SK-N-MC (cell line): ENCODE measurements at regions not wholly inside any gene's neighbourhood (a gene's known extent, or its start where the extent isn't known, plus 50 kb on each side); places are given as distances from the start of the nearest gene placed in this dataset.
A peak's percentile ranks its signal among the peaks of the same experiment; 100 is the strongest.

Experiments used
- DNase-seq: peaks from one replicate; pipeline ENCODE4 v3.0.0-alpha.2; 2011; ENCODE audit warnings: low read depth, low spot score
- H3K27ac ChIP-seq: fragments of 200-600 bp; sonication (generic); 2 replicates; pipeline ENCODE4 v1.5.1; 2016; ENCODE audit warnings: mixed run types
- H3K36me3 ChIP-seq: fragments of 200-600 bp; sonication (generic); 2 replicates; pipeline ENCODE4 v1.6.1; 2017; ENCODE audit warnings: antibody characterized with exemption, low read length, mixed read lengths; ENCODE audit not compliant: insufficient read depth
- H3K4me3 ChIP-seq: fragments of 200-600 bp; sonication (generic); 2 replicates; pipeline ENCODE4 v1.5.1; 2016
- H3K9ac ChIP-seq: fragments of 200-600 bp; sonication (generic); 2 replicates; pipeline ENCODE4 v1.8.0; 2017; ENCODE audit warnings: mixed run types, mixed read lengths; ENCODE audit not compliant: insufficient read length
- H3K9me3 ChIP-seq: fragments of 200-600 bp; sonication (generic); 2 replicates; pipeline ENCODE4 v1.6.1; 2017; ENCODE audit warnings: low read depth, mild to moderate bottlenecking, antibody characterized with exemption, low read length, moderate library complexity, mixed read lengths
- EZH2 ChIP-seq: fragments of 200-600 bp; sonication (generic); IDR thresholded peaks from one replicate; pipeline ENCODE4 v1.6.1; 2017; ENCODE audit warnings: antibody characterized with exemption
- FOXP2 ChIP-seq: optimal IDR thresholded peaks from 2 replicates; pipeline ENCODE3; 2011; ENCODE audit warnings: mild to moderate bottlenecking, moderate library complexity; ENCODE audit not compliant: insufficient read depth; ENCODE audit errors: extremely low read length, control extremely low read depth
- POLR2AphosphoS5 ChIP-seq: IDR thresholded peaks from 2 replicates; pipeline ENCODE4 v1.6.1; 2012; ENCODE audit warnings: mild to moderate bottlenecking, low read depth, low read length, borderline replicate concordance

- Histone ChIP-seq H3K36me3 (no peaks in the 10 kb centered on the region), H3K9ac (no peak overlapping the region), H3K4me3 (no peak overlapping the region), H3K9me3 (no peaks in the 10 kb centered on the region), H3K27ac (no peak overlapping the region)
- TF ChIP-seq EZH2 (no peak), FOXP2 (no peak), POLR2AphosphoS5 (no peak)
- DNase-seq = no peak
Measured at GRCh38 chr10:55404094-55404493, 603.1 kb upstream of the PCDH15 start.

GRCh38 chr10:55400075-55400849, 599.2 kb upstream of the PCDH15 start:
- no peak overlapping the region for H3K4me3 ChIP-seq
- DNase-seq = no peak
- no peaks in the 10 kb centered on the region for H3K36me3 ChIP-seq
- TF ChIP-seq EZH2 (no peak), FOXP2 (no peak), POLR2AphosphoS5 (no peak)
- H3K9ac ChIP-seq = no peak overlapping the region
- no peak overlapping the region for H3K27ac ChIP-seq
- no peaks in the 10 kb centered on the region for H3K9me3 ChIP-seq

GRCh38 chr10:55398497-55398882, 597.5 kb upstream of the PCDH15 start:
- Histone ChIP-seq H3K9ac (no peak overlapping the region), H3K27ac (no peak overlapping the region), H3K9me3 (no peaks in the 10 kb centered on the region), H3K36me3 (no peaks in the 10 kb centered on the region), H3K4me3 (no peak overlapping the region)
- DNase-seq = no peak
- no peak for TF ChIP-seq EZH2
- no peak for TF ChIP-seq POLR2AphosphoS5
- no peak for TF ChIP-seq FOXP2

GRCh38 chr10:55397777-55398496, 596.9 kb upstream of the PCDH15 start:
- H3K27ac ChIP-seq = no peak overlapping the region
- no peaks in the 10 kb centered on the region for H3K36me3 ChIP-seq
- H3K9ac ChIP-seq = no peak overlapping the region
- no peak for TF ChIP-seq POLR2AphosphoS5
- TF ChIP-seq FOXP2 = no peak
- no peak for TF ChIP-seq EZH2
- no peaks in the 10 kb centered on the region for H3K9me3 ChIP-seq
- DNase-seq = no peak
- H3K4me3 ChIP-seq = no peak overlapping the region

- no peaks in the 10 kb centered on the region for H3K9me3 ChIP-seq
- TF ChIP-seq EZH2 = no peak
- no peak for TF ChIP-seq FOXP2
- no peak for TF ChIP-seq POLR2AphosphoS5
- H3K27ac ChIP-seq = no peak overlapping the region
- no peak for DNase-seq
- no peak overlapping the region for H3K9ac ChIP-seq
- no peak overlapping the region for H3K4me3 ChIP-seq
- no peaks in the 10 kb centered on the region for H3K36me3 ChIP-seq
Measured at GRCh38 chr10:55378196-55378595, 577.2 kb upstream of the PCDH15 start.

- Histone ChIP-seq H3K9ac (no peak overlapping the region), H3K27ac (no peak overlapping the region), H3K9me3 (no peaks in the 10 kb centered on the region), H3K36me3 (no peaks in the 10 kb centered on the region), H3K4me3 (no peak overlapping the region)
- TF ChIP-seq FOXP2 (no peak), POLR2AphosphoS5 (no peak), EZH2 (no peak)
- DNase-seq = no peak
Measured at GRCh38 chr10:55374917-55375316, 573.9 kb upstream of the PCDH15 start.

- H3K36me3 ChIP-seq = no peaks in the 10 kb centered on the region
- no peak overlapping the region for H3K9ac ChIP-seq
- no peak overlapping the region for H3K27ac ChIP-seq
- TF ChIP-seq EZH2 (no peak), FOXP2 (no peak), POLR2AphosphoS5 (no peak)
- no peak for DNase-seq
- H3K4me3 ChIP-seq = no peak overlapping the region
- no peaks in the 10 kb centered on the region for H3K9me3 ChIP-seq
Measured at GRCh38 chr10:55374060-55374459, 573.0 kb upstream of the PCDH15 start.

GRCh38 chr10:55369670-55370420, 568.8 kb upstream of the PCDH15 start:
- H3K9me3 ChIP-seq = no peaks in the 10 kb centered on the region
- DNase-seq = peak; percentile 5
- H3K9ac ChIP-seq = no peak overlapping the region
- no peaks in the 10 kb centered on the region for H3K36me3 ChIP-seq
- TF ChIP-seq FOXP2 (no peak), EZH2 (no peak), POLR2AphosphoS5 (no peak)
- no peak overlapping the region for H3K4me3 ChIP-seq
- no peak overlapping the region for H3K27ac ChIP-seq
